Ovary (tissue), 7 donors: ENCODE measurements at regions not wholly inside any gene's neighbourhood (a gene's known extent, or its start where the extent isn't known, plus 50 kb on each side); places are given as distances from the start of the nearest gene placed in this dataset.

Source experiments
- DNase-seq, 5 donors: peaks; one replicate each; pipeline ENCODE4 v3.0.0-alpha.2; 2019 to 2020
- H3K27ac ChIP-seq, 2 donors: fragments of 200-600 bp; one replicate each; pipeline versions ENCODE4 v1.5.1 to v1.8.0; 2019 to 2022
- H3K27me3 ChIP-seq: fragments of 200-600 bp; one replicate; pipeline ENCODE4 v1.8.0; 2022
- H3K36me3 ChIP-seq: fragments of 200-600 bp; sonication (generic); one replicate; pipeline ENCODE4 v1.5.1; 2019
- H3K4me1 ChIP-seq: one replicate; pipeline ENCODE4 v1.8.1; 2013; ENCODE audit warnings: mild to moderate bottlenecking, moderate library complexity; ENCODE audit not compliant: insufficient read depth
- H3K4me3 ChIP-seq: fragments of 200-600 bp; sonication (generic); one replicate; pipeline ENCODE4 v1.5.1; 2017
- H3K9me3 ChIP-seq, 2 donors: fragments of 200-600 bp in 1 of 2; sonication (generic) in 1 of 2; one replicate each; pipeline versions ENCODE4 v1.5.1 to v1.8.1; 2013 to 2019; ENCODE audit warnings: mild to moderate bottlenecking in 1 of 2, moderate library complexity in 1 of 2
- CTCF ChIP-seq, 3 donors: fragments of 450-650 bp in 2 of 3; fragments of 200-600 bp in 1 of 3; IDR thresholded peaks; one replicate each; pipeline versions ENCODE4 v1.5.1 to v1.8.0; 2016 to 2022; ENCODE audit warnings: antibody characterized with exemption in 3 of 3, mild to moderate bottlenecking in 1 of 3
- EP300 ChIP-seq: sonication (generic); formaldehyde crosslinking; IDR thresholded peaks from one replicate; pipeline ENCODE4 v1.6.1; 2017; ENCODE audit warnings: antibody characterized with exemption
- POLR2A ChIP-seq: fragments of 450-650 bp; IDR thresholded peaks from one replicate; pipeline ENCODE4 v1.6.1; 2017; ENCODE audit warnings: antibody characterized with exemption, mild to moderate bottlenecking, moderate library complexity
- WGBS, 3 donors: extraction: QIAGEN DNeasy Blood & Tissue Kit in 1 of 3; methylation state at CpG; one replicate each; pipeline versions ENCODE4 v1.1.5 to v1.1.7; 2013 to 2017; 5-methylcytosine and 5-hydroxymethylcytosine counted together
- intact Hi-C, 4 donors: fragments of 100-400 bp; cut with DNase I; formaldehyde crosslinking; loops; one replicate each; pipeline versions ENCODE4 v1.11.0 to v1.15.1; 2022 to 2023
- donor health status: DM: no; HTN: no; CAD: no; lungs with moderate emphysema.
- donor health status: DM: no; HTN: no; CAD: no.
- donor health status: Bipolar disorder and iron deficiency.
- donor health status: DM: no; HTN: no; CAD: no.
- donor health status: DM: yes; HTN: yes; CAD: no.

- 29 to 40% (median 30%) methylated on average over 2 of the region's 2 CpGs for WGBS, 3 donors
- no peaks in the 10 kb centered on the region for H3K9me3 ChIP-seq
- H3K27ac ChIP-seq: no peak overlapping the region
- no peaks in the 10 kb centered on the region for H3K4me1 ChIP-seq
- TF ChIP-seq EP300 (no peak), POLR2A (no peak), CTCF (IDR thresholded peaks at IDR 0.05) (no peak)
- H3K36me3 ChIP-seq: no peaks in the 10 kb centered on the region
- DNase-seq: no peak
- no peaks in the 10 kb centered on the region for H3K27me3 ChIP-seq
- H3K4me3 ChIP-seq: no peak overlapping the region
- intact Hi-C loops: no loop called here
Measured at GRCh38 chr6:98467091-98467490, 367.3 kb upstream of the POU3F2 start.

GRCh38 chr6:98467902-98468301 is 366.5 kb upstream of the POU3F2 start:
- H3K9me3 ChIP-seq: no peaks in the 10 kb centered on the region
- intact Hi-C loops: no loop called here
- 32 to 51% (median 35%) methylated on average over 3 of the region's 3 CpGs for WGBS, 3 donors
- H3K36me3 ChIP-seq: no peaks in the 10 kb centered on the region
- TF ChIP-seq CTCF (IDR thresholded peaks at IDR 0.05) (no peak), POLR2A (no peak), EP300 (no peak)
- no peak overlapping the region for H3K4me3 ChIP-seq
- H3K4me1 ChIP-seq: no peaks in the 10 kb centered on the region
- no peak for DNase-seq
- H3K27ac ChIP-seq: no peak overlapping the region
- H3K27me3 ChIP-seq: no peaks in the 10 kb centered on the region

- intact Hi-C loops: no loop called here
Measured at GRCh38 chr6:98469141-98469540, 365.2 kb upstream of the POU3F2 start.

GRCh38 chr6:98470821-98471220 is 363.6 kb upstream of the POU3F2 start:
- Histone ChIP-seq H3K4me3 (no peak overlapping the region), H3K27me3 (no peaks in the 10 kb centered on the region), H3K27ac (no peak overlapping the region), H3K9me3 (no peaks in the 10 kb centered on the region), H3K36me3 (no peaks in the 10 kb centered on the region), H3K4me1 (no peaks in the 10 kb centered on the region)
- TF ChIP-seq EP300 (no peak), POLR2A (no peak), CTCF (IDR thresholded peaks at IDR 0.05) (no peak)
- no peak for DNase-seq
- intact Hi-C loops: no loop called here
- WGBS, 3 donors: 85 to 94% (median 93%) methylated on average over 1 of the region's 1 CpG

More at GRCh38 chr6:98469141-98469540, 365.2 kb upstream of the POU3F2 start:
- Histone ChIP-seq H3K27ac (no peak overlapping the region), H3K9me3 (no peaks in the 10 kb centered on the region), H3K4me1 (no peaks in the 10 kb centered on the region), H3K36me3 (no peaks in the 10 kb centered on the region), H3K4me3 (no peak overlapping the region), H3K27me3 (no peaks in the 10 kb centered on the region)
- no peak for DNase-seq
- WGBS, 3 donors: 85 to 88% (median 87%) methylated on average over 2 of the region's 2 CpGs
- TF ChIP-seq EP300: no peak
- no peak for TF ChIP-seq POLR2A
- TF ChIP-seq CTCF (IDR thresholded peaks at IDR 0.05): no peak

GRCh38 chr6:98471444-98471843 is 362.9 kb upstream of the POU3F2 start:
- H3K4me1 ChIP-seq: no peaks in the 10 kb centered on the region
- no peak for DNase-seq
- TF ChIP-seq CTCF (IDR thresholded peaks at IDR 0.05) (no peak), EP300 (no peak), POLR2A (no peak)
- no peaks in the 10 kb centered on the region for H3K27me3 ChIP-seq
- no peak overlapping the region for H3K4me3 ChIP-seq
- no peaks in the 10 kb centered on the region for H3K36me3 ChIP-seq
- intact Hi-C loops: no loop called here
- no peak overlapping the region for H3K27ac ChIP-seq
- H3K9me3 ChIP-seq: no peaks in the 10 kb centered on the region
